ENCODE measurements at regions not wholly inside any gene's neighbourhood (a gene's known extent, or its start where the extent isn't known, plus 50 kb on each side); places are given as distances from the start of the nearest gene placed in this dataset.

- Mint-ChIP-seq H3K9me3 (ENCODE audit: insufficient read depth) (peaks cover 18% of the 10 kb centered on the region), H3K27me3 (ENCODE audit: low read depth) (no peaks in the 10 kb centered on the region), H3K4me1 (ENCODE audit: low read depth) (no peaks in the 10 kb centered on the region), H3K36me3 (ENCODE audit: low read depth) (no peaks in the 10 kb centered on the region), H3K4me3 (no peak overlapping the region), H3K27ac (no peak overlapping the region)
- ATAC-seq (no peak), DNase-seq (no peak)
- CTCF ChIA-PET = no interaction called here
- POLR2A ChIA-PET = no interaction called here
Measured at GRCh38 chr18:40864846-40865245, 1090.2 kb upstream of the PIK3C3 start.

DNA sequence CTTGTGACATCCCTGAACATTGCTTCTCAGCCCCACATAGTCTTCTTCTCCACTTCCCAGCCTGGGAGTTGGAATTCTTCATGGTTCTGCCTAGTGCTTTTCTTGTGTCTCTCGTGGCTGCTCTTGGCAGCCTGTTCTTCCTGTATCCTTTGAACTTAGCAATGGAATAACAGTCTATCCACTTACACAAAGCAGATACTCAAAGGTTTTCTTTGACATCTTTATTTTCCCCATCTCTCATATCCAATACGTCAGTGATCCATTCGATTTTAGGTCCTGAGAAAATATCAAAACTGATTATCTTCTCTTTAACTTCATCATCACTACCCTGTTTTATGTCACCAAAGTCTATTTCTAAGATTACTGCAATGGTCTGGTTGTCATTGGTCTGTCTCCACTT lies 1091.2 kb upstream of the PIK3C3 start:
- no peaks in the 10 kb centered on the region for H3K27me3 Mint-ChIP-seq (ENCODE audit: low read depth)
- no peak overlapping the region for H3K27ac Mint-ChIP-seq
- no peaks in the 10 kb centered on the region for H3K36me3 Mint-ChIP-seq (ENCODE audit: low read depth)
- CTCF ChIA-PET = no interaction called here
- ATAC-seq = no peak
- DNase-seq = no peak
- H3K9me3 Mint-ChIP-seq (ENCODE audit: insufficient read depth) = peaks cover 14% of the 10 kb centered on the region
- no peak overlapping the region for H3K4me3 Mint-ChIP-seq
- no peaks in the 10 kb centered on the region for H3K4me1 Mint-ChIP-seq (ENCODE audit: low read depth)
- POLR2A ChIA-PET = no interaction called here

- H3K9me3 Mint-ChIP-seq (ENCODE audit: insufficient read depth) = peaks cover 9% of the 10 kb centered on the region
- ChIA-PET POLR2A (no interaction called here), CTCF (no interaction called here)
- no peak overlapping the region for H3K27ac Mint-ChIP-seq
- DNase-seq (no peak), ATAC-seq (no peak)
- no peak overlapping the region for H3K4me3 Mint-ChIP-seq
- no peaks in the 10 kb centered on the region for H3K4me1 Mint-ChIP-seq (ENCODE audit: low read depth)
- no peaks in the 10 kb centered on the region for H3K36me3 Mint-ChIP-seq (ENCODE audit: low read depth)
- no peaks in the 10 kb centered on the region for H3K27me3 Mint-ChIP-seq (ENCODE audit: low read depth)
Measured at GRCh38 chr18:40860189-40860588, 1094.8 kb upstream of the PIK3C3 start.

DNA sequence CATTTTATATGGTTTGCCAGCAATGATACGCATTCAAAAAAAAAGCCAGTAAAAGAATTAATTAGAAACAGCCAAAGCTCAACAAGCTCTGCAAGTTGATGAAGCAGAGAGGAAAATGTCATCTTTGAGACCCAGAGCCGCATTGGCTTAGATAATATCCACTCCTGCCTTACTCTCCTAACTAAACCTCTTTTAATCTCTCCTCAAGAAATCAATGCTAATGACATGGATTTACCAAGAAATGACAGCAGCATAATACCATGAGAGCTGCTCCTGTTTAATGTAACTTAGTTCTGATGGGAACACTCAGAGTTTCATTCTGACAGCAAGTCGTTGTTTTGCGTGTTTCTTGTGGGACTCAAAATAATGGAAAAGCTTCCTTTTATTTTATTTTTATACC lies 1099.4 kb upstream of the PIK3C3 start:
- Mint-ChIP-seq H3K27ac (no peak overlapping the region), H3K36me3 (ENCODE audit: low read depth) (no peaks in the 10 kb centered on the region), H3K4me1 (ENCODE audit: low read depth) (no peaks in the 10 kb centered on the region), H3K4me3 (no peak overlapping the region), H3K27me3 (ENCODE audit: low read depth) (no peaks in the 10 kb centered on the region), H3K9me3 (ENCODE audit: insufficient read depth) (peaks cover 5% of the 10 kb centered on the region)
- ATAC-seq = no peak
- DNase-seq = no peak
- CTCF ChIA-PET = interaction anchor here (0.6 kb wide), 1 partner anchor 959 kb away, joined by 3 read pairs; no protein-coding TSS in a partner anchor
- POLR2A ChIA-PET = no interaction called here

DNA sequence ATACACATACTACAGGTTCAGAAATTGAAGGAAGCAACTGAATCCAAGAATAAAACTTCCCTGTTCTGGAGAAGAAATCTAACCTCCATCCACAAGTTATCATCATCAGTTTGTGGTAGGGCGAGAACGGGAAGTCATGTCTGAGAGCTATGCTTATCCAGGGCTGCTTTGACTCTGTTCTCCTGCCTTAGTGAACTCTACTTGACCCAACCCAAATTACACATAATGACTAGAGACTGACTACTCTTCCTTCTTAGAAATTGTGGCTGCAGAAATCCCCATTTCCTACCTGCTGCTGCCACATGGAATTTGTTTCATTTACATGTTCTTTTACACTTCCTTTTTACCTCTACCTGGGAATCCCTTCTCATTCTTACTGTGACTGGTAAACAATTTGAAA lies 1102.6 kb upstream of the PIK3C3 start:
- H3K27me3 Mint-ChIP-seq (ENCODE audit: low read depth) = no peaks in the 10 kb centered on the region
- ChIA-PET POLR2A (no interaction called here), CTCF (no interaction called here)
- no peak overlapping the region for H3K27ac Mint-ChIP-seq
- H3K36me3 Mint-ChIP-seq (ENCODE audit: low read depth) = no peaks in the 10 kb centered on the region
- no peaks in the 10 kb centered on the region for H3K4me1 Mint-ChIP-seq (ENCODE audit: low read depth)
- no peak overlapping the region for H3K4me3 Mint-ChIP-seq
- peaks cover 5% of the 10 kb centered on the region for H3K9me3 Mint-ChIP-seq (ENCODE audit: insufficient read depth)
- DNase-seq (no peak), ATAC-seq (no peak)

GRCh38 chr18:40851014-40851429 lies 1104.0 kb upstream of the PIK3C3 start:
- ChIA-PET POLR2A (no interaction called here), CTCF (no interaction called here)
- no peaks in the 10 kb centered on the region for H3K36me3 Mint-ChIP-seq (ENCODE audit: low read depth)
- H3K9me3 Mint-ChIP-seq (ENCODE audit: insufficient read depth) = peaks cover 5% of the 10 kb centered on the region
- H3K4me3 Mint-ChIP-seq = no peak overlapping the region
- no peaks in the 10 kb centered on the region for H3K27me3 Mint-ChIP-seq (ENCODE audit: low read depth)
- no peaks in the 10 kb centered on the region for H3K4me1 Mint-ChIP-seq (ENCODE audit: low read depth)
- ATAC-seq (no peak), DNase-seq (no peak)
- H3K27ac Mint-ChIP-seq = no peak overlapping the region

DNA sequence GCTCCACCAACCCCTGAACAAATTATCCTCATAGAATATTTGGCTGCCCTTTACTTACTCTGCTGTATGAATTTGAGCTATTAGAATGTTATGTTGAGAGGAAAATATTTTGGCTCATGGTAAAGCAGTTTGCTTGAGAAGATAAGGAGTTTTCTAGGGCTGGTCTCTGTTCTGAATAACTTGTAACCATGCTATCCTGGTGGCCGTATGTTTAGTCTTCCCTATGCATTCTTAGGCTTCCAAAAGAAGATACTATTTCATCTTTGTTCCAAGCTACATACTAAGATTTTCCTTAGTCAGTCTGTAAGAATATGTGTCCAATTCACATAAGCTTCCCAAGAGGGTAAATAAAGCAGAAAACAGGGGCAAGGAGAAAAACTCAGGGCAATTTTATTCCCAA lies 1105.1 kb upstream of the PIK3C3 start:
- ChIA-PET POLR2A (no interaction called here), CTCF (no interaction called here)
- Mint-ChIP-seq H3K4me1 (ENCODE audit: low read depth) (no peaks in the 10 kb centered on the region), H3K4me3 (no peak overlapping the region), H3K9me3 (ENCODE audit: insufficient read depth) (peaks cover 5% of the 10 kb centered on the region), H3K36me3 (ENCODE audit: low read depth) (no peaks in the 10 kb centered on the region), H3K27me3 (ENCODE audit: low read depth) (no peaks in the 10 kb centered on the region), H3K27ac (no peak overlapping the region)
- no peak for ATAC-seq
- no peak for DNase-seq

DNA sequence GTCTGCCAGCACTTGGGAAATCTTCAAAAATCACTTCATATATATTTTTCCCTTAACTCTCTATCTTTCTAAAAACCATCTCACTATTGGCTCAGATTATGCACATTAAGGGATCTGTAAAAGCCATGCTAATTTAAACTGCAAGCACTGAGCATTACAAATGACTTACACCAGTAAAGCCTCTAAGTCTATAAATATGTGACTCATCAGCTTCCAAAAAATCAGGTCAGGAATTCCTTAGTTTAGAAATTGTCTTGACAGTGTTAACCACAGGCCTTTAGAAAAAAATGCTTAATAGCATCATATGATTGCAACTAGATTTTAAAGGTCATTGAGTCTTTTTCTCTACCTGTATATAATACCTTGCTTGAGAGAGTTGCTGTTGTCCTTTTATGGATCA lies 1113.6 kb upstream of the PIK3C3 start:
- no peaks in the 10 kb centered on the region for H3K4me1 Mint-ChIP-seq (ENCODE audit: low read depth)

DNA sequence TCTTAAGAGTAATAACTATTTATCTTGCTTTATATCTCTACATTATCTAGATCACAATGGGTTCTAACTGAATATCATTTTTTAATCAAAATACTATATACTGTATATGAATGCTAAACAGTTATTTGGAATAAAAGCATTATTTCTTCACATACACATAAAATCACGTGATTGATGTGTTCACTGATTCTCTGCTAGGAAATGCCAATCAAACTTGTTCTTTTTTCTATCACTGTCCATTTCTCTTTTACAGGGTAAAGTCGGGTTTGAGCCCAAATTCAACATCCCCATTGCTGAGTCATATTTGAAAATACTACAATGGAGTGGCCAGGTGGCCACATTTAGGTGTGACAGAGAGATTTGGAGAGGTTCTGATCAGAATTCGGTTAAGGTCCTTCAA lies 1114.0 kb upstream of the PIK3C3 start:
- no peaks in the 10 kb centered on the region for H3K36me3 Mint-ChIP-seq (ENCODE audit: low read depth)
- H3K27me3 Mint-ChIP-seq (ENCODE audit: low read depth) = no peaks in the 10 kb centered on the region
- no peak for DNase-seq
- ATAC-seq = no peak
- POLR2A ChIA-PET = no interaction called here
- H3K9me3 Mint-ChIP-seq (ENCODE audit: insufficient read depth) = peaks cover 4% of the 10 kb centered on the region
- no peak overlapping the region for H3K4me3 Mint-ChIP-seq
- H3K27ac Mint-ChIP-seq = no peak overlapping the region
- H3K4me1 Mint-ChIP-seq (ENCODE audit: low read depth) = no peaks in the 10 kb centered on the region
- CTCF ChIA-PET = no interaction called here

More for the DNA sequence above, 1113.6 kb upstream of the PIK3C3 start:
- DNase-seq (no peak), ATAC-seq (no peak)
- Mint-ChIP-seq H3K36me3 (ENCODE audit: low read depth) (no peaks in the 10 kb centered on the region), H3K9me3 (ENCODE audit: insufficient read depth) (peaks cover 4% of the 10 kb centered on the region), H3K4me3 (no peak overlapping the region), H3K27ac (no peak overlapping the region), H3K27me3 (ENCODE audit: low read depth) (no peaks in the 10 kb centered on the region)
- ChIA-PET POLR2A (no interaction called here), CTCF (no interaction called here)

GRCh38 chr18:40832362-40832761 lies 1122.7 kb upstream of the PIK3C3 start:
- POLR2A ChIA-PET = no interaction called here
- CTCF ChIA-PET = no interaction called here
- no peak overlapping the region for H3K27ac Mint-ChIP-seq
- no peak for ATAC-seq
- H3K4me1 Mint-ChIP-seq (ENCODE audit: low read depth) = no peaks in the 10 kb centered on the region
- H3K27me3 Mint-ChIP-seq (ENCODE audit: low read depth) = no peaks in the 10 kb centered on the region
- no peak for DNase-seq
- no peaks in the 10 kb centered on the region for H3K36me3 Mint-ChIP-seq (ENCODE audit: low read depth)
- no peaks in the 10 kb centered on the region for H3K9me3 Mint-ChIP-seq (ENCODE audit: insufficient read depth)
- H3K4me3 Mint-ChIP-seq = no peak overlapping the region

GRCh38 chr18:40824291-40824690 lies 1130.7 kb upstream of the PIK3C3 start:
- ATAC-seq = no peak
- DNase-seq = no peak
- Mint-ChIP-seq H3K4me1 (ENCODE audit: low read depth) (no peaks in the 10 kb centered on the region), H3K4me3 (no peak overlapping the region), H3K36me3 (ENCODE audit: low read depth) (no peaks in the 10 kb centered on the region), H3K27me3 (ENCODE audit: low read depth) (no peaks in the 10 kb centered on the region), H3K27ac (no peak overlapping the region), H3K9me3 (ENCODE audit: insufficient read depth) (peaks cover 4% of the 10 kb centered on the region)
- CTCF ChIA-PET = no interaction called here
- POLR2A ChIA-PET = no interaction called here

DNA sequence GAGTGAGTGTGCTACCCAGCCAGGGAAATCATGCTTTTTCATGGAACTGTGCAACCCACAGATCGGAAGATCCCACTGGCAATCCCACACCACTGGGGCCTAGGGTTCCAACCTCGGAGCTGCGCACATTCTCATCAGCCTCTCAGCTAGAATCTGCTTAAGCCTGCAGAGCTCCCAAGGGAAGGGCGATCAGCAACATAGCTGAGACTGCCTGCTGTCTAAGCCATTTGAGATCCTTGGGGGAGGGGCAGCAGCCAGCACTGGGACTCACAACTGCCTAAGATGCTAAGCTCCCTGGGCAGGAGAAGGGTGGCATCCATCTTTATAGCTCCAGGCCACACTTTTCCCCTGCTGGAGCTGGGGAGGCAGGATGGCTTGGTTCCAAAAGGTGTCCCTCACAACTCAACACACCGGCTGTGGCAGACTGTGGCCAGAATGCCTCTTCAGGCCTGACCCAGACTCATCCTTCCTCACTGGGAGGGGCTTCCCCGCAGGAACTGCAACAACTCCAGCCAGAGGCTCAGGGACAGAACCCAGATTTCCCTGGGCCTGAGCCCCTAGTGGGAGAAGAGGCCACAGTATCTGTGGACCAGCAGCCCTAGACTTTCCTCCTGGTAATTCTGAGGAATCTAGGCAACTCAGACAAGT lies 1133.3 kb upstream of the PIK3C3 start:
- Mint-ChIP-seq H3K36me3 (ENCODE audit: low read depth) (no peaks in the 10 kb centered on the region), H3K27ac (no peak overlapping the region), H3K4me1 (ENCODE audit: low read depth) (no peaks in the 10 kb centered on the region), H3K27me3 (ENCODE audit: low read depth) (no peaks in the 10 kb centered on the region), H3K4me3 (no peak overlapping the region), H3K9me3 (ENCODE audit: insufficient read depth) (peaks cover 4% of the 10 kb centered on the region)
- CTCF ChIA-PET = no interaction called here
- POLR2A ChIA-PET = no interaction called here
- DNase-seq (no peak), ATAC-seq (no peak)

DNA sequence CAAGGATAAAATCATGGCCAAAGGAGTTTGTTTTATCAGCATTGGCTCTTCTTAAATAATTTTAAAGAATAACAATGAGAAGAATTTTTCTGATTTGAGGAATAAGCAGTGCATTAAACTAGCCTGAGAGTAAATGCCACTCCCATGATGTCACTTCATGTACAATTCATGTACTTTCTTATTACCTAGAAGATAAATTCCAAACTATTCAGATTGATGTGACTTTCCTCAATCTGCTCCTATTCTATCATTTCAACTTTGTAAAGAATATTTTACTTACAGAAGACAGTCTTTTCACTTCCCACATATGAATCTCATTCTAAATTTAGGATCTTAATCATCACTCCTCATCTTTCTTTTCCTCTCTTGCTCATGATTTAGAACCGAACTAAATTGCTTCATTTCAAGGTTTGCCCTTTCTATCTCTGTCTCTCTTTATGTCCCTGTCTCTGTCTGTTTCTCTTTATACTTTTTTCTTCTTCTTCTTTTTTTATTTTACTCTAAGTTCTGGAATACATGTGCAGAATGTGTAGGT lies 1142.0 kb upstream of the PIK3C3 start:
- Mint-ChIP-seq H3K27ac (no peak overlapping the region), H3K4me1 (ENCODE audit: low read depth) (no peaks in the 10 kb centered on the region), H3K9me3 (ENCODE audit: insufficient read depth) (no peaks in the 10 kb centered on the region), H3K4me3 (no peak overlapping the region), H3K36me3 (ENCODE audit: low read depth) (no peaks in the 10 kb centered on the region), H3K27me3 (ENCODE audit: low read depth) (no peaks in the 10 kb centered on the region)
- ChIA-PET CTCF (no interaction called here), POLR2A (no interaction called here)
- DNase-seq = no peak
- no peak for ATAC-seq
